ENCODE measurements at regions not wholly inside any gene's neighbourhood (a gene's known extent, or its start where the extent isn't known, plus 50 kb on each side); places are given as distances from the start of the nearest gene placed in this dataset.

DNA sequence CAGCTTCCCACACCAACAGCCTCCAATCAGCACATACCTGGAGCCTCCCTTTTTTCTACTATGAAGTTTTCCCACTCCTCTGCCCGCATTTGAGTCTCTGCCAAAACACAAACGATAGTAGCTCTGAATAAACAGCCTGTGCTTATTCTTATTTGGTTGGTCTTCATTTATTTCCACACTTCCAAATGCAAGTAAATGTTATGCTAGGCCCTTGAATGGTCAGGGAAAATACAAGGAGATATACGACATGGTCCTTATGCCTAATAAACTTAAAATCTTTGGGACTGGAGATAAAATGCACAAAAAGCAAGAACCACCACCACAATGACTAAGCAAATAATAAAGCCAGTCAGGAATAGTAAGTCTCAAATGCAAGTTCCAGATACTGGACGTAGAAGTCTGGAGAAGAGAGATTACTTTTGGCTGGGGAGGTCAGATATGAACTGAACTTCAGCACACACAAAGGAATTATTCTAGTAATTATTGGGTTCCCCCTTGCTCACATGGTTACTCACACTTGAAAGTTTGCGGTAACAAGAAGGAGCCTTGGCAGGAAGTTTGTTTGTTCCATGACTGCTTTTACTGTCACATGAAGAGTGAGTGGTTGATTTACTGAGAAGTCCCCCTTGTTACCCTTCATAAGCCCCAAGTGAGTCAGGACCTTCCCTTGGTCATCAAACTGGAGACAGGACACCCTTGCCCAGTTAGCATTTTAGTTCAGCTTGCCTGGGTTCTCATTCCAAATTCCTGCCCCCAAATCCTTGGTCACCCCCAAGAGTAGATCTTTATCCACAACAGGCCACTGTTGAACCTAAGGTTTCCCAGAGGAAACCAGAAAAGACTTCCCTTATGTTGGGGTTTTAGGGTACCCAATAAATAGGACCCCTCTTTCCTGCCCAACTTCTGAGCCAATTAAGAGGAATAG lies 511.2 kb upstream of the JARID2 start:
- H3K27me3 ChIP-seq: no peaks in the 10 kb centered on the region
- WGBS, 2 donors: 72 to 74% methylated on average over 5 of the region's 5 CpGs
- intact Hi-C loops (cut with DNase I): no loop called here
- ATAC-seq (peak in 4 of 8 donors; percentile 30 to 41 (median 34)), DNase-seq (peak in 1 of 2 donors; percentile 16)
- H3K4me1 ChIP-seq: peaks cover 0 to 66% (median 0%) of the 10 kb centered on the region in 9 donors
- TF ChIP-seq, protein P1, sequence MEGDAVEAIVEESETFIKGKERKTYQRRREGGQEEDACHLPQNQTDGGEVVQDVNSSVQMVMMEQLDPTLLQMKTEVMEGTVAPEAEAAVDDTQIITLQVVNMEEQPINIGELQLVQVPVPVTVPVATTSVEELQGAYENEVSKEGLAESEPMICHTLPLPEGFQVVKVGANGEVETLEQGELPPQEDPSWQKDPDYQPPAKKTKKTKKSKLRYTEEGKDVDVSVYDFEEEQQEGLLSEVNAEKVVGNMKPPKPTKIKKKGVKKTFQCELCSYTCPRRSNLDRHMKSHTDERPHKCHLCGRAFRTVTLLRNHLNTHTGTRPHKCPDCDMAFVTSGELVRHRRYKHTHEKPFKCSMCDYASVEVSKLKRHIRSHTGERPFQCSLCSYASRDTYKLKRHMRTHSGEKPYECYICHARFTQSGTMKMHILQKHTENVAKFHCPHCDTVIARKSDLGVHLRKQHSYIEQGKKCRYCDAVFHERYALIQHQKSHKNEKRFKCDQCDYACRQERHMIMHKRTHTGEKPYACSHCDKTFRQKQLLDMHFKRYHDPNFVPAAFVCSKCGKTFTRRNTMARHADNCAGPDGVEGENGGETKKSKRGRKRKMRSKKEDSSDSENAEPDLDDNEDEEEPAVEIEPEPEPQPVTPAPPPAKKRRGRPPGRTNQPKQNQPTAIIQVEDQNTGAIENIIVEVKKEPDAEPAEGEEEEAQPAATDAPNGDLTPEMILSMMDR (IDR thresholded peaks at IDR 0.05): no peak
- peak overlapping the region in 1 of 10 donors; percentile 87 for H3K27ac ChIP-seq
- H3K36me3 ChIP-seq: no peaks in the 10 kb centered on the region
- no peaks in the 10 kb centered on the region for H3K9me3 ChIP-seq
- H3K4me3 ChIP-seq: no peak overlapping the region

DNA sequence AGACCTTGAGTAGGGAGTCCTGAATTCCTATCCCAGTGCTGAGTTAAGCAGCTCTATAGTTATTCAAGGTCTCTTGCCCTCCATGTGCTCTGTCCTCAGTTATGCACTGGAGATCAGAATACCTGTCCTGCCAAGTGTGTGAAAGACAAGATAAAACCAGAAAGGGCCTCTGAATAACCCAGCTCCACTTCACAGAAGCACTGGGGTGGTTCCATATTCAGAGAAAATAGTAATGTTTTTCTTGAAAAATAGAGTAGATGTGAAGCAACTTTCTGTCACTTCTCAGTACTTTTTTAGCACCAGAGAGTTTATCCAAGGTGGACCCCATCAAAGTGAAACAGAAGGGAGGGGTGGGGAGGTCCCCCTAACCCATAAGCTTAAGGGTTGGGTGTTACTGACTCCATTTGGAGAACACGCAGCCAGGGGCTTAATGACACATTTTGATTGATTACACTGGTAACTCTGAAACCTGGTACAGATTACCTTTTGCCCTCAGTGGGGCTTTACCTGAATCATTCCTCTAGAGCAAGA lies 509.8 kb upstream of the JARID2 start:
- Histone ChIP-seq H3K4me3 (no peak overlapping the region), H3K27ac (peak overlapping the region in 1 of 10 donors; percentile 87), H3K27me3 (no peaks in the 10 kb centered on the region), H3K36me3 (no peaks in the 10 kb centered on the region), H3K9me3 (no peaks in the 10 kb centered on the region), H3K4me1 (peaks cover 0 to 52% (median 0%) of the 10 kb centered on the region in 9 donors)
- TF ChIP-seq, protein P1 (IDR thresholded peaks at IDR 0.05): no peak
- intact Hi-C loops (cut with DNase I): no loop called here
- ATAC-seq: no peak
- DNase-seq: no peak
- 98 to 100% methylated on average over 1 of the region's 1 CpG for WGBS, 2 donors

DNA sequence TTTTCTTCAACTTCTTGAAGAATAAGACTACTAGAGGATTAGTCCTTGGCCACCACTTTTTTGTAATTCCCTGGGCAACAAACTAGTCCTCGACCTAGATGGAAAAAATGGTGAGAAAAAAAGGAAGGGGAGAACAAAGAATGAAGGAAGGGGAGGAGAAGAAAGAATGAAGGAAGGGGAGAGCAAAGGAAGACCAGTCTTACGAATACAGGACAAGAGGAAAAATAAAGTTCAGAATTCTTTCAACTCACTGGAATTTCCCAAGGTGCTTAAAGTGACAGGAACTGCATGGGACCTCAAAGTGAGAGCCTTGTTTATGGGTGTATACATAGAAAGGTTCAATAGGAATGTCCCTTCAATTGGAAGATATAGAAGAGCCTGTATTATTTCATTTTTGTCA lies 509.3 kb upstream of the JARID2 start:
- Histone ChIP-seq H3K9me3 (no peaks in the 10 kb centered on the region), H3K36me3 (no peaks in the 10 kb centered on the region), H3K27ac (no peak overlapping the region), H3K4me3 (no peak overlapping the region), H3K4me1 (peaks cover 0 to 47% (median 0%) of the 10 kb centered on the region in 9 donors), H3K27me3 (no peaks in the 10 kb centered on the region)
- WGBS, 2 donors: 78 to 93% methylated on average over 2 of the region's 2 CpGs
- DNase-seq (no peak), ATAC-seq (no peak)
- intact Hi-C loops (cut with DNase I): no loop called here
- TF ChIP-seq, protein P1 (IDR thresholded peaks at IDR 0.05): no peak

DNA sequence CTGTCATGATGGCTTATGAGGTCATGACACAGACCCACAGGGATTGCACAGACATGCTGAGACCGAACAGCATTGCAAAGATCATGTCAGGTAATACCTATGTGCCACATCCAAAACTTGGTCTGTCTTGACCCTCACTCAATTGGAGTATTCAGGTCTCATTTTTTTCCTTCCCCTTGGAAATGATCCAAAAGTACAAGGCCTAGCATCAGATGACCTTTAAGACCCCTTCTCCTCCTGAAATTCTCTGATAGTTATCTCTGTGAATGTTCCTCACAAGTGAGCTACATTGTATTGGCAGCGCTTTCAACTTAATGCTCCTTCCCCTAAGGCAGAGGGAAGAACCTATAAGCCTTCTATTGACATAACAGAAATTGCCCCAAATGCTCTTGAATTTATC lies 507.4 kb upstream of the JARID2 start:
- Histone ChIP-seq H3K27ac (peak overlapping the region in 1 of 10 donors; percentile 43), H3K36me3 (no peaks in the 10 kb centered on the region), H3K4me3 (no peak overlapping the region), H3K9me3 (no peaks in the 10 kb centered on the region), H3K4me1 (peaks cover 0 to 46% (median 2%) of the 10 kb centered on the region in 9 donors), H3K27me3 (no peaks in the 10 kb centered on the region)
- no peak for ATAC-seq
- TF ChIP-seq, protein P1 (IDR thresholded peaks at IDR 0.05): no peak
- intact Hi-C loops (cut with DNase I): no loop called here
- DNase-seq: no peak
- WGBS, 2 donors: 95 to 97% methylated on average over 2 of the region's 2 CpGs
